ENCODE measurements at regions not wholly inside any gene's neighbourhood (a gene's known extent, or its start where the extent isn't known, plus 50 kb on each side); places are given as distances from the start of the nearest gene placed in this dataset.

DNA sequence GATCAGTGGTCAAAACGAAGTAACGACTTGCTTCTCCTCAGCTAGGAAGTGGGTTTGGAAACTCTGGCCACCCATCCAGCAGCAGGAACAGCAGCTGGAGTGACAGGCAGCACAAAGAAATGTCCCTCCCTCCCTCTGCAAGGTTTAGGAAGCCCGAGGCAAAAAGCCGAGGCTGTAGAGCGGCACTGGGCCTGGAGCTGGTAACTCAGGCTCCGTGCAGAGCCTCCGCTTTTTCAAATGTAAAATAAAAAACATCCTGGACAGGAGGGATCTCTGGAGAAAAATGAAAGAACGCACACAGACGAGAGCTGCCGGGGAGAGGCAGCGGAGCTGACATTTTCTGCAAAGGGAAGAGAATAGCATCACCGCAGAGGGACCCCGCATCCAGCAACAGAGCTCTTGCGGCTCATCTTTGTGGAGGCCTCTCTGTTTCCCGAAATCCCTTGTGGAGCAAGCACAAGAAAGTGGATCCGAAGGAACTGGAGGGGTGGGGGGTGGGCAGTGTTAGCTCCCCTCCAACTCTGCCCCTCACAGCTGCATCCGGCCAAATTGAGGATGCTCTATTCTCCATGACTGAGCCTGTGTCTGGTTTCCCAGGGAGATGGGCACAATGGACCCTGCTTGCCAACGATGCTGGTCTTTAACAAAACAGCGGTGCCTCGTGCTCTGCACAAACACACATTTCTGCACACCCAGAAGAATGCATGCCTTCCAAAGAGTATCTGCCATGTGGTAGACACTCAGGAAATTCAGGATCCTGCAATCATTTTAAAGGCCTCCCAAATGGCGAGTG lies 335.5 kb upstream of the ZFHX3 start:
- Mint-ChIP-seq H3K4me1 (no peaks in the 10 kb centered on the region), H3K4me3 (no peak overlapping the region), H3K36me3 (no peaks in the 10 kb centered on the region), H3K27ac (no peak overlapping the region), H3K9me3 (no peaks in the 10 kb centered on the region), H3K27me3 (no peaks in the 10 kb centered on the region)
- ATAC-seq: no peak

- no peaks in the 10 kb centered on the region for H3K4me1 Mint-ChIP-seq
Observed at GRCh38 chr16:73378471-73378870, 330.5 kb upstream of the ZFHX3 start.

DNA sequence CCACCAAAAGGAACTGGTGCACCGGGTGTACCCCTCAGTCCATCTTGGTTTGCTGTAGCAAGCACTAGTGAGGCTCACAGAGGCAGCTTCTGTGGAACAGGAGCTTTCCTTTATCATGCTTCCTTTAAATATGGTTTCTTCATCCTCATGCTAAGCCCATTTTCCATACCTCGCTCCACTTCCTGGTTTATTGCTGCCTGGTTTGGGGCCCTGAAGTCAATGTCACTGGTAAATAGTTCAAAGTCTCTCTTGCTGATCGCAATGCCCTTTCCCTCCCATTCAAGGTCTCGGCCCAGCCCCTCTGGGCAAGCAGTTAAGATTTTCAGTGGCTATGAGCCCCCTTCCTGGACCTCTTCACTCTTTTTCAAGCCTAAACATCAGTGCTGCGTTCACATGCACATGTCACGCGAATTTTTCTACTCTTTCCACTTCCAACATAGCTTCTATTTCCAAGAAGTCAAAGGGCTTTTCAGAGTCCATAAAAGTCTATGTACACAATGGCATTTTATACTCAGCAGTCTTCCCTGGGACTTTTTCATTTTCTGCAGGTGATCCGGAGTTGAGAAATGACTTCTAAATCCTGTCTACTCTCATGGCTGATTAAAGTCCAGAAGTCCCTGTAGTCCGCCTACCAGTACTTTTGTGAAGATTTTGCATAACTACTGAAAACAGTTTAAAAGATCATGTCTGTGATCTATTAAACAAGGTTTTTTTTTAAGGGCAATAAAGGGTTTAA lies 323.8 kb upstream of the ZFHX3 start:
- H3K9me3 Mint-ChIP-seq: peaks cover 3% of the 10 kb centered on the region
- no peaks in the 10 kb centered on the region for H3K36me3 Mint-ChIP-seq
- H3K27me3 Mint-ChIP-seq: no peaks in the 10 kb centered on the region
- no peak overlapping the region for H3K4me3 Mint-ChIP-seq
- H3K27ac Mint-ChIP-seq: no peak overlapping the region
- H3K4me1 Mint-ChIP-seq: no peaks in the 10 kb centered on the region
- ATAC-seq: no peak

More at GRCh38 chr16:73378471-73378870, 330.5 kb upstream of the ZFHX3 start:
- ATAC-seq: no peak
- no peaks in the 10 kb centered on the region for H3K36me3 Mint-ChIP-seq
- no peaks in the 10 kb centered on the region for H3K27me3 Mint-ChIP-seq
- H3K27ac Mint-ChIP-seq: no peak overlapping the region
- H3K9me3 Mint-ChIP-seq: no peaks in the 10 kb centered on the region
- H3K4me3 Mint-ChIP-seq: no peak overlapping the region

GRCh38 chr16:73369851-73370250 lies 321.9 kb upstream of the ZFHX3 start:
- Mint-ChIP-seq H3K27ac (no peak overlapping the region), H3K36me3 (no peaks in the 10 kb centered on the region), H3K4me1 (no peaks in the 10 kb centered on the region), H3K27me3 (no peaks in the 10 kb centered on the region), H3K9me3 (peaks cover 3% of the 10 kb centered on the region), H3K4me3 (no peak overlapping the region)
- no peak for ATAC-seq

- H3K27me3 Mint-ChIP-seq: no peaks in the 10 kb centered on the region
- H3K4me1 Mint-ChIP-seq: no peaks in the 10 kb centered on the region
- no peak overlapping the region for H3K27ac Mint-ChIP-seq
- no peak overlapping the region for H3K4me3 Mint-ChIP-seq
- no peaks in the 10 kb centered on the region for H3K36me3 Mint-ChIP-seq
- no peak for ATAC-seq
- H3K9me3 Mint-ChIP-seq: peaks cover 3% of the 10 kb centered on the region
Observed at GRCh38 chr16:73368715-73369114, 320.8 kb upstream of the ZFHX3 start.

DNA sequence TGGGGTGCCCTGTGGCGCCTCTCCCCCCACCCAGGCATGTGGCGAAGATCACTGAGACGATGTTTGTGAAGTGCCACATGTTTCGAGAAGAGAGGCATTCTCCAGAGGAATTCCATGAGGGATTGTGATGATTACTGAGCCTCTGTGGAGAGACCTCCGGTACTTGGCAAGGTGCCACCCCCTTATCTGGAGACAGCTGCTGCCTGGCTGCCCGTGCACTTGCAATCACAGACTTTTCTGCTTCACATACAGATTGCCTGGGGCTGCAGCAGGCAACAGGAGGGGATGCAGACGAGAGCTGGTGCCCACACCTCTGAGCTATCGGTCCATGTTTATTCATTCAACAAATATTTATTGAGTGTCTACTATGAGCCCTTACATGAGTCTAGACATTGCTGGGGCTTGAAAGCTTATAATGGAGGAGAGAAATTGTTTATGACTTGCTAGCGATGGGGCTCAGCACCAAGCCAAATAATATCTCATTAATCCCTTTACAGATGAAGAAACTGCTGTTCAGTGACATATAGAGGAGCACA lies 317.2 kb upstream of the ZFHX3 start:
- ATAC-seq: no peak
- H3K4me3 Mint-ChIP-seq: no peak overlapping the region
- no peak overlapping the region for H3K27ac Mint-ChIP-seq
- no peaks in the 10 kb centered on the region for H3K4me1 Mint-ChIP-seq
- no peaks in the 10 kb centered on the region for H3K36me3 Mint-ChIP-seq
- no peaks in the 10 kb centered on the region for H3K9me3 Mint-ChIP-seq
- no peaks in the 10 kb centered on the region for H3K27me3 Mint-ChIP-seq

- H3K4me1 Mint-ChIP-seq: no peaks in the 10 kb centered on the region
- no peak overlapping the region for H3K27ac Mint-ChIP-seq
- no peaks in the 10 kb centered on the region for H3K27me3 Mint-ChIP-seq
- H3K4me3 Mint-ChIP-seq: no peak overlapping the region
- ATAC-seq: no peak
- no peaks in the 10 kb centered on the region for H3K36me3 Mint-ChIP-seq
- no peaks in the 10 kb centered on the region for H3K9me3 Mint-ChIP-seq
Observed at GRCh38 chr16:73364413-73364812, 316.5 kb upstream of the ZFHX3 start.

- Mint-ChIP-seq H3K27me3 (no peaks in the 10 kb centered on the region), H3K4me1 (no peaks in the 10 kb centered on the region), H3K4me3 (no peak overlapping the region), H3K36me3 (no peaks in the 10 kb centered on the region), H3K9me3 (no peaks in the 10 kb centered on the region), H3K27ac (no peak overlapping the region)
- no peak for ATAC-seq
Observed at GRCh38 chr16:73361061-73361460, 313.1 kb upstream of the ZFHX3 start.

- H3K27ac Mint-ChIP-seq: no peak overlapping the region
- no peak overlapping the region for H3K4me3 Mint-ChIP-seq
- no peaks in the 10 kb centered on the region for H3K4me1 Mint-ChIP-seq
- H3K27me3 Mint-ChIP-seq: no peaks in the 10 kb centered on the region
- H3K9me3 Mint-ChIP-seq: no peaks in the 10 kb centered on the region
- no peak for ATAC-seq
- H3K36me3 Mint-ChIP-seq: no peaks in the 10 kb centered on the region
Observed at GRCh38 chr16:73356401-73357079, 308.6 kb upstream of the ZFHX3 start.

DNA sequence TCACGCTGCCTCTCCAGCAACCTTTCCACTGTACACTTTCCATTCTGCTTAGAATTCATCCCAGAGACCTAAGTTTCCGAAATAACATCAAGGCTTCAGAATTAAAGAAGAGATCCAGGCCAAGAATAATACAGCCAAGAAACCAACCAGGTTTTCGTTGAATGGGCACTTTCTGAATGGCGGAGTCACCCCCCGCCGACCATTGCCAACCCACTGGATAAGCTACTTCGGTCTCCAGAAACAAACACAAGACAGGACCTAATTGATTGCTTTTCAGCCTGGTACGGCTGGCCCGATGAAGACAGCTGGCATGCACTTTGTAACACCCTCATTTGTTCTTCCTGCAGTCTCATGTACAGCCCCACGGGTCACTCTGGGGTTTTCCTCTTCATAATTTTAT lies 308.1 kb upstream of the ZFHX3 start:
- Mint-ChIP-seq H3K4me1 (no peaks in the 10 kb centered on the region), H3K4me3 (no peak overlapping the region), H3K27me3 (no peaks in the 10 kb centered on the region), H3K27ac (no peak overlapping the region), H3K9me3 (no peaks in the 10 kb centered on the region), H3K36me3 (no peaks in the 10 kb centered on the region)
- ATAC-seq: no peak

DNA sequence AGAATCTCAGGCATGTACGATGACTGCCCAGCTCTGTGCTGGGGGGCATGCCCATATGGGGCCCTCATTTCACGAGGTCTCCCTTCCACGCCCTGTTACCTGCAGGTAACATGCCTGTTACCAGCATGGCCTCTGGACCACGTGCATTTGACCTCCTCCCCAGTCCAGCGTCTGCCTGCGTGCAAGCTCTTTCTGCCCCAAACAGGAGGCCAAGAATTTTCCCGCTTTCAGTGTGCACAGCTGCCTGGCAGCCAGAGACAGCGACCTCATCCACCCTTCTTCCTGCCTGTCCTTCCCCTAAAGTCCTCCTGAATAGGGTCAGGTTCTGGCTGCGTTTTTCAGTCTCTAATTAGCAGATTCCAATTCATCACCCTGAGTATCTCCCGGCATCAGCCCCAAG lies 306.5 kb upstream of the ZFHX3 start:
- no peak for ATAC-seq
- no peak overlapping the region for H3K4me3 Mint-ChIP-seq
- H3K36me3 Mint-ChIP-seq: no peaks in the 10 kb centered on the region
- no peaks in the 10 kb centered on the region for H3K27me3 Mint-ChIP-seq
- no peaks in the 10 kb centered on the region for H3K4me1 Mint-ChIP-seq
- H3K9me3 Mint-ChIP-seq: no peaks in the 10 kb centered on the region
- no peak overlapping the region for H3K27ac Mint-ChIP-seq

DNA sequence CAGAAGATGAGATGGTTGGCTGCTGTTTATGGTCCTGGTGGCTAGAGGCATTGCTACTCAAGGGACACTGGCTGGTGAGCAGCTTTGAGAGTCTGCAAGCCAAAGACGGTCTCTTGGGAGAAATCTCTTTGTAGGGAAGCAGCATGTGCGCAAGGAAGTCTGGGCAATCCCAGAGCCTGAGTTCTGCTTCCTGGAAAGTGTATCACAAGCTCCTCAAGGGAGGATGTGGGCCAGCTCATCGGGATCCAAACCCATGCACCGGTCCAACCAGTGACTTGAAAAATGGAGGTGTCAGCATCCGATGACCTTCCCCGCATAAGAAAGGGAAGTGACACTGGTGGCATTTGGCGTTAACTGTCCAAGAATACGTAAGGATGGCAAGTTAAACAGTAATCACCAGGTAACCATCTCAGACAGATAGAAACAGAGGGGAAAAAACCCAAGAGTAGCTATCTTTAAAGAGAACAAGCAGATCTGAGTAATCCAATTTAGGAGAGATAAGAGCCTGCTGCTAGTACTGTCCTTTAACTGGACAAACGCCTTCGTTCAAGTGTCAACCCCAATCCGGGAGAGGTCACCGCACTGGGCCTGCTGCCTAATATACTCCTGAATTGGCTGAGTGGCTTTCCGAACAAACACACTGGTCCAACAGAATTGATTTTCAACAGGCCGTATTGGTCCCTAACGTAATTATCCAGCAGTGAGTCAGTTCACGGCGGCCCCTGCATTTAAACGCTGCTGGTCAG lies 303.0 kb upstream of the ZFHX3 start:
- no peak for ATAC-seq
- no peak overlapping the region for H3K27ac Mint-ChIP-seq
- no peaks in the 10 kb centered on the region for H3K4me1 Mint-ChIP-seq
- no peaks in the 10 kb centered on the region for H3K27me3 Mint-ChIP-seq
- H3K36me3 Mint-ChIP-seq: no peaks in the 10 kb centered on the region
- H3K4me3 Mint-ChIP-seq: no peak overlapping the region
- H3K9me3 Mint-ChIP-seq: no peaks in the 10 kb centered on the region

DNA sequence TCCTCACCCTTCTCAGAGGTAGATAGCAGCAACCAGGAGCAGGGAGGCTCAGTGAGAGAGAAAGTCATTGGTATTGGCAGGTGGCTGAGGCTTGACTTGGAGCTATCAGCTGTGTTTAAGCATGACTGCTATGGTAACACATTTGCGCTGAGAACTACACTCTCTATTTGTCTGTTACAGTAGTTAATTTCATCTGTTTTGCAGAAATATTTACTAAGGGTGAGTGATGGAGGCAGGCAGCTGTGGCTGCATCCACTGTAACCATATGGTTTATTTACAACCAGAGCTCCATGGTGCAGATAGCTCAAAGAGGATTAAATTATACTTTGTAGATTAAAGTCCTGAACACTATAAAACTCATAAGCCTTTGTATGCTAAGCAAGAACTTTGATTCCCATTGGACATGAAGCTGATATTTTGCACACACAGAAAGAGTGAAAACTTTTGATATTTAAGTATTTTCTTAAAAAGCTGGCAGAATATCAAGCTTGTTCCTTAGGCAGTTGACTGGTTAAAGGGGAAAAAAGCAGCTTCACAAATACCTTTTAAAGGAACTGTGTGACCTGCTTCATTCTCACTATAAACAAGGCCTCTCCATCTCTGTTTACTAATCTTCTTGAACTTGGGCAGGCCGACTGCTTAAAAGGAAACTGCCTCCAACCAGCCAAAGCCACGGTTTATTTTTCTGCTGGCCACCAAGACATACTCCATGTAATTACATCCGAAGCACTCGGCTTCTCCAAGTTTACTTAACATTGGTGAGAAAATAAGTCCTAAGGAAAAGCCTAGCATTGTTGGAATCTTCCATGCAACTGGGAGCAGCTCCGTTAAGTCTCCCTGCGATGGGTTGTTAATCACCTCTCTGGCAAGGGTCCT lies 299.8 kb upstream of the ZFHX3 start:
- Mint-ChIP-seq H3K27ac (no peak overlapping the region), H3K9me3 (no peaks in the 10 kb centered on the region), H3K4me3 (no peak overlapping the region), H3K4me1 (no peaks in the 10 kb centered on the region), H3K36me3 (no peaks in the 10 kb centered on the region), H3K27me3 (no peaks in the 10 kb centered on the region)
- no peak for ATAC-seq

GRCh38 chr16:73339821-73340220 lies 291.9 kb upstream of the ZFHX3 start:
- Mint-ChIP-seq H3K27ac (no peak overlapping the region), H3K36me3 (no peaks in the 10 kb centered on the region), H3K4me3 (no peak overlapping the region), H3K9me3 (no peaks in the 10 kb centered on the region), H3K4me1 (no peaks in the 10 kb centered on the region), H3K27me3 (no peaks in the 10 kb centered on the region)
- ATAC-seq: no peak

All from stimulated activated memory B cell treated with anti-CD40 and anti-IgM and Interleukin-4, amounts not matched to agents 10 μg/mL and 1 μg/mL and 100 μg/mL, for 72 hours (primary cell).